ENCODE measurements at regions not wholly inside any gene's neighbourhood (a gene's known extent, or its start where the extent isn't known, plus 50 kb on each side); places are given as distances from the start of the nearest gene placed in this dataset.
A peak's percentile ranks its signal among the peaks of the same experiment; 100 is the strongest.

DNA sequence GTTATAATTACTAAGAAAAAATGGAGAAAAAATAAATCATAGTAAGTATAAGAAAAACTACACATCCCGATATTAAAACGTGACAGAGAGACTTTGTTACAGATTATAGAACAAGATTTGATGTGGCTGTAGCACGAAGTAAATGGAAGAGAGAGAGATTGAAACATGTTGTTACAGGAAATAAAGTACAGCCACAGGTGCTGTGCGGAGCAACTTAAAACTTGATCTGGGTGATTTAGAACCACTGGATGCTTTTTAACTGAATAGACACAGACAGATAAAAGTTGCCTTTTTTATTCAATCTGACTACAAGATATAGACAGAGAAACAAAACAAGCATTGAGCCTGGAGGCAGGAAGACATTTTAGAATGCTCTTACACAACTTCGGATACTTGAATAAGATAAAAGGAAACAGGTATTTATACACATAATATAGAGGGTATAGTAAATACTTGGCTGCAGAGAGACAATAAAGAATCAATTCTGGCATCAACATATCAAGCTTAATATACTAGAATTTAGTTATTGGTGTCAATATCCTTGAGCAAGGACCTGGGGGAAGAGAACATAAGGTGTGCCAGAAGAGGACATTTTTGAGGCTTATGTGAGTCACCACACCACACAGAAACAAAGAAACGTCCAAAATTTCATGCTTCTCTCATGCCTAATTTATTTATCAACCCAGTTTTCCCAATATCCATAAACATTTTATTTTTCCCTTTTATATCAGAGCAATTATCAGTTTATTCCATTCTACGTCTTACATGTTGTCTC is 548.5 kb downstream of the SLITRK1 start:
- no peak for DNase-seq (ENCODE audit: low read depth)

DNA sequence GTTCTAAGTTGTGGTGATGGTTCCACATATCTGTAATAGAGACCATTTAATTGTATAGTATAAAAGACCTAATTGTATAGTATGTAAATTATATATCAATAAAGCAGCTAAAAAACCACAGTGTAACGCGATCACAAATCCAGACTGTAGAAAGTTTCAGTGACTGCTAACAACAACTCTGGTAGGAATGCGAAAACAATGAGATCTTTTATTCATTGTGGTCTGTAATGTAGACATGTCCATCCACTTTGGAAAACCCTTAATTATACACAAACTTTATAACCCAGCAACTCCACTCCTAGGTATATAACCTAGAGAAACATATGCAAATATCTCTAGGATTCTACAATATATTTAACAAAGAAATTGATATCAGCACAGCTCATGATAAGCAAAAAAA is 549.5 kb downstream of the SLITRK1 start:
- DNase-seq (ENCODE audit: low read depth): no peak

DNA sequence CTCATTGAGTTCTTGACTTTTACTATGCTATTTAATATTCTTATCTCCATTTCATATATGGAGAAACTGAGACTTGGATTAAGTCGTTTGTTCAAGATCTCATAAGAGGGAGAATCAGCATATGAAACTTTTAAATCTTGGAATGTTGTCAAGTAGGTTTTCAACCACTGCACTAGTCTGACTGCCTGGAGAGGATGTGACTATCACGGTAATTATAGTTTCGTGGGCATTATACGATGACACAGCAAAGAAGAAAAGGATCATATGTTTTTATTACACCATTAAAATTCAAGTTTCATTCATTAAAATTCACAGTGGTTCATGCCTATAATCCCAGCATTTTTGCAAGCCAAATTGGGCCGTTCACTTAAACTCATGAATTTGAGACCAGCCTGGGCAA is 555.2 kb downstream of the SLITRK1 start:
- DNase-seq (ENCODE audit: low read depth): peak; percentile 27

DNA sequence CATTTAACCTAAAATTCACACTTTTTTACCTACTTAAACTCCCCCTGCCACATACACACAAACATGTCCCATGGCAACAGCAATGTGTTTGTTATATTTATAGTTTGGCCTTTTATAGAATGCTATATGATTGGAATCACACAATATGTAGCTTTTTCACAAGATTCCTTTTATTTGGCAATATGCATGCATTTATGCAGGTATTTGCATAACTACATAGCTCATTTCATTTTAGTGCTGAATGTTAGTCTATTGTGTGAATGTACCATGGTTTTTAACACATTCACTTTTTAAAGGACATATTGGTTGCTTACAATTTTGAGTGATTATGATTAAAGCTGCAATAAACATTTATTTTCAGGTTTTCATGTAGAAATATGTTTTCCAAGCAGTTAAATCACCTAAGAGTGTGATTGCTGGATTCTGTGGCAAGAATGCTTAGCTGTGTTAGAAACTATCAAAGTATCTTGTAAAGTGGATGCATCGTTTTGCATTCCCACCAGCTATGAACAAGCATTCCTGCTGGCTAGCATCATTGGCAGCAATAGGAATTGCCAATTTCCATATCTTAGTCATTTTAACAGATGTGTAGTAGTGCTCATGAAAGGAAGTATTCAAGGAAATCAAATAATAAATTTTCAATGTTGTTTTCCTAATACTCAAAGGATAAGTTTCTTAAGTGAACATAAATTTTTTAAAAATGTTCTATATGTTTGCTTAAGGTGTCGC is 557.0 kb downstream of the SLITRK1 start:
- DNase-seq (ENCODE audit: low read depth): peak; percentile 83

DNA sequence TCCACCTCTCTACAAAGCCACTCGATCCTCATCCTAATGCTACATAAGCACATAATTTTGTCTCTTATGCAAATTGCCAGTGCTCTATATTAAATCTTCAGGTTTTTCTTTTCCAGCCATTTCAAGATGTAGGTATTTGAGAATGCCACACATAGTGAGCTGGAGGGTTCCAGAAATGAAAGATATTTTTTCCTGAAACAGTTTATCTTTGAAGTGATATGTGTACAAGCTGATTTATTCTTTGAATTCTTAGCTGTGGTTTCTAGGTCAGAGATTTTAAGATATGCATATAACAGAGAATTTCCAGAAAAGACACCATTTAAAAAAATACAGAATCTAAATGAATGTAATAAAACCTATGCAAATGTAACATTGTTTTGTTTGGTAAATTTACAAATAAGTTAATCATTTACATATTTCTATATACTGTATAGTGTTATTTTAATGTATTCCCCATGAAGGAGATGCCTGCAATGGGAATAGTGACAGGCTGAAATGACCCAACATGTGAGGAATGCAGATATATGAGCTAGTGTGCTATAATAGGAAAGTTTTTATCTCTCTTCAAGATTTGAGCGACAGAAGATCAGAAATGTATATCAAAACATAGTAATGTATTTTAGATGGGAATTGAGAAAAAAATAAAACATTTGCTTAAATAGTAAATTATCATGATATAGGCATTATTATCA is 570.2 kb downstream of the SLITRK1 start:
- peak; percentile 66 for DNase-seq (ENCODE audit: low read depth)

DNA sequence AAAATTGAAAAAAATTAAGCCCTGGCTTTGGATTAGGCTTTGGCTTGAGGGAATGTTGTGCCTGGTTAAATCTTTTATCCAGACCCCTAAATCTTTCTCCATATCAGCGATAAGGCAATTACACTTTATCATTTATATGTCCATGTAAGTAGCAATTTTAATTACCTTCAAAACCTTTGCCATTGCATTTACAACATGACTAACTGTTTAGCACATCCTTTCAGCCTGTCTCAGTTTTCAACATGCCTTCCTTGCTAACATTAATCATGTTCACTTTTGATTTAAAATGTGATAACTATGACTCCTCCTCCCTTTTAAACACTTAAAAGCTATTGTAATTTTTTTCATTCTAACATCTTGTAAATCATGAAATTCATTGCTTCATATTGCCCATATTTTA is 583.7 kb downstream of the SLITRK1 start:
- peak; percentile 22 for DNase-seq (ENCODE audit: low read depth)

DNA sequence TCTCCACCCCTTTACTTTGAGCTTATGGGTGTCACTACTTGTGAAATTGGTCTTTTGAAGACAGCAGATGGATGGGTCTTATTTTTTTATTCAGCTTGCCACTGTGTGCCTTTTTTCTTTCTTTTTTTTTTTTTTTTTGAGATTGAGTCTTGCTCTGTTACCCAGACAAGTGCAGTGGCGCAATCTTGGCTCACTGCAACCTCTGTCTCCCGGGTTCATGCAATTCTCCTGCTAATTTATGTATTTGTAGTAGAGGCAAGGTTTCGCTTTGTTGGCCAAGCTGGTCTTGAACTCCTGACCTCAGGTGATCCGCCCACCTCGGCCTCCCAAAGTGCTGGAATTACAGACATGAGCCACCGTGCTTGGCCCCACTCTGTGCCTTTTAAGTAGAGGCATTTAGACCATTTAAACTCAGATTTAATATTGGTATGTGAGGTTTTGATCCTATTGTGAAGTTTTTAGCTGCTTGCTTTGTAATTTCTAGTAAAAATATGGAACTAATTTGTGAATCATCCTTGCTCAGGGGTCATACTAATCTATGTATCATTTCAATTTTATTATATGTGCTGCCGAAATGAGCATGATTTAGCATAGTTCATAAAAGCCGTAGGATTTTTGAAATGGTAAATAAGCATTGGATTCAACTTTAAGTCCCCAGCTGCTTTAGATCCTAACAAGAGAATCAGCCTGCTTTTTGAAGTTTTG is 584.5 kb downstream of the SLITRK1 start:
- no peak for DNase-seq (ENCODE audit: low read depth)

DNA sequence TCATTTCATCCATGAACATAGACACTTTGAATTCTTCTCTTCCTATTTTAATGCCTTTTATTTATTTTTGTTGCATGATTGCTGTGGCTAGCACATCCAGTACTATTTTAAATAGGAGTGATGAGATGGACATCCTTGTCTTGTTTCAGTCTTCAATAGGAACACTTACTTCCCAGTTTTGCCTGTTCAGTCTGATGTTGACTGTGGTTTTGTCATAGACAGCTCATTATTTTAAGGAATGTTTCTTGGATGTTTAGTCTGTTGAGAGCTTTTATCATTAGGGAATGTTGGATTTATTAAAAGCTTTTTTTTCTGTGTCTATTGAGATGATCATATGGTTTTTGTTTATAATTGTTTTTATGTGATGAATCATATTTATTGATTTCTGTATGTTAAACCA is 586.6 kb downstream of the SLITRK1 start:
- peak; percentile 67 for DNase-seq (ENCODE audit: low read depth)

DNA sequence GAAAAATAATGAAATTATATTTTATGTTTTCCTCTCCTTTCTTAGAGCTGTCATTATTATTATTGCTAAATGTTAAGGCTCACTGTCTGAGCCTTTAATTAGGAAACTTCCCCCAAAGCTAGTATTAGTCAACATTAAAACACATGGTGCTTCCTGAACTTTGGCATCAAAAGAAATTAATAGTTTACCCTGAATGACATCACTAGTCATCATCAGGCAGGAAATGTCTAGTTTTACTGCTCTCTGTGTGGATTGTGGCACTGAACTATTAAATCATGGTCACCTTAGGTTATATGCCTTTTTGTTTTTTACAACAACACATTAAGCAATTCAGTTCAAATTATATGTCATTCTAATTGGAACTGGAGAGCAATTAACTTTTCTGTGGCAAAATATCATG is 595.5 kb downstream of the SLITRK1 start:
- DNase-seq (ENCODE audit: low read depth): peak; percentile 63

DNA sequence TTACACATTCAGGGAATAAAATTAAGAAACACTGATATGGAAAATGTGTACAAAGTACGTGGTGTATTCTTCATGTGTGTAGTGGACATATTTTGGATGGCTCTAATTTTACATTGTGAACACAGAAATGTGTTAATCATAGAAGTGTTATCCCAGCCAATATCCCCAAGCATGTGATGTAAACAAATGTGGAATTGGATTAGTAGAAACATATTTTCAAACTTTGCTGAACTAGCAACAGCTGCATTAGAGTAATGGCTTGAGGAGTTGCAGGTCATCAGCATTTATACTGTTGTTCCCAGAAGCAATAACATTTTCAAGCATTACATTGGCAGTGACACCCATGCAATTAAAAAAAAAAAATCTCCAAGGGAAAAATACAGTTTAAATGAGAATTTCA is 600.6 kb downstream of the SLITRK1 start:
- no peak for DNase-seq (ENCODE audit: low read depth)

DNA sequence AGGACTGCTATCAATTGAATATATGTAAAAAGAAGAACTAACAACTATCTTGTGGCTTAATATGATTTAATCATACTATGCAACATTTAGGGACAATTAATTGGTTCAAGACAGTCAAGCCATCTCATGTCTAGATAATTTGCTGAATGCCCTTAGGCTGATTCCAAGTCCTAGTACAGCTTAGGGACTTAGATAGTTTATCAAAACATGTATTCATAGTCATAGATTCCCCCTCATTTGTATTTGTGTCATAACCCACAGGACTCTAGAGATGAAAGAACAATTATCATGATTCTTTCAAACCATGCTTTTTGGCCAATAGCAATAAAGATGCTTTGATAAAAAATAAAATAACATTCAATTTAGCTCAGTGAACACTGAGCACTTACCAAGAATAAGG is 607.6 kb downstream of the SLITRK1 start:
- DNase-seq (ENCODE audit: low read depth): peak; percentile 51

DNA sequence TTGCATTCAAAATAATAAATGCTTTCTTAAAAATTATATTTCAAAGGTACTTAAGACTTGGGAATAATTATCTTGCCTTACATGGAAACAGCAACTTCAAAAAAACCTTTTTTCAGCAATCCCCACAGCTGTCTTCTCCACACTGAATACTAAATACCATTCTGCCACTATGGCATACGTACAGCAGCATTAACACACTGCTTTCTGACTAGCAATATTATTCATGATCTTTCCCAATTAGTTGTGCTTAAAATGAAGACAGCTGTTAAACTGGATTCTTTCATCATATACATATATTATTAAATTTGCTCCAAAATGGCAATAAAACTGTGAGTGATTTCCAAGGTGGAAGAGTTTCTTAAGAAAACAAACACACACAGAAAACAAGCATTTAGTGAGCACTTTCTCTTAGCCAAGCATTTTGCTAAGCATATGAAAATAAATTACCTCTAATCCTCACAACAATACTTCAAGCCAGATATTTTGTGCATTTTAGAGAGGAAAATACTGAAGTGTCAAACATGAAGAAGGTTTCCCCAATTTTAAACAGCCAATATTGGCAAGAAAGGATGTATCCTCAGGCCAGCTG is 609.5 kb downstream of the SLITRK1 start:
- DNase-seq (ENCODE audit: low read depth): no peak

DNA sequence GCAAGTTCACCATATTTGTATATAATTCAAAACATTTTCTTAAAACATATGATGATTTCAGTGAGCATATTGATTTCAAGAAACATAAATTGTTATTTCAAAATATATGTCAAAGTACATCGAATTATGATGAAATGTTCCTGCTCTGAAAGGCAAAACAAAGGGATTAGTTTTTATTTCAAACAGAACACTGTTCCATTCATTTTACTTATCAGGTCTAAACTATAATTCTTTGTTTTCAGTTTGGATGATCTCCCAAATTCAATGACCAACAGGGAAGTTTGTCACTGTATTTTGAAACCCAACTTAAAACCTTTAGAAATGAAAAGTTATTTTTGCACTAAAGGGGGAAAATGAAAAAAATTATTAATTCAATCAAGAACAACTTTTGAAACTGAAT is 610.2 kb downstream of the SLITRK1 start:
- DNase-seq (ENCODE audit: low read depth): no peak

DNA sequence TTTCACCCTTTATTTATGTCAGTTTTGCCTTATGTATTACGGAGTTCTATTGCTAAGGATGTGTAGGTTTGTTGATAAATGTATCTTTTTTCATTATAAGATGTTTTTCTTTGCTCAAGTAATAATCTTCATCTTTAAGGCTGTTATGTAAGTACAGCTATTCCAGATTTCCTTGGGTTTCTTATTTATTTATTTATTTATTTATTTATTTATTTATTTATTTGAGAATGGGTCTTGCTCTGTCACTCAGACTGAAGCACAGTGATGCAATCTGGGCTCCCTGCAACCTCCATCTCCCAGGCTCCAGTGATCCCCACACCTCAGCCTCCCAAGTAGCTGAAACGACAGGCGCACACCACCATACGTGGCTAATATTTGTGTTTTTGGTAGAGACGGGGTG is 617.0 kb downstream of the SLITRK1 start:
- DNase-seq (ENCODE audit: low read depth): no peak

DNA sequence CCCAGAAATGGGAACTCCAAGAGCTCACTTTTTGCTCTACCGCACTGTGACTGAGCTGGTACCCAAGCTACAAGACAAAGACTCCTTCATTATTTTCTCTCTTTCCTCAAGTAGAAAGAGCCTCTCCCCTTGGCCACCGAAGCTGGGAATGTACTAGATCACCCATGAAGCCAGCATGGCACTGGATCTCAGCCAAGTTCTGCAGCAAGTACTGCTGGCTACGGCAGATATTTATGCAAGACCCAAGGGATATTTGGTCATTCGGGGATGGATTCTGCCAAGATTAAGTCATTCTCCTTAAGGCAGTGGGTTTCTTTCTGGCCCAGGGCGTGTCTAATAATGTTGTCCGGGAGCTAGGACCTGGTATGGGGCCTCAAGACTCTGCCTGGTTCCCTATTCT is 633.5 kb downstream of the SLITRK1 start:
- DNase-seq (ENCODE audit: low read depth): no peak

DNA sequence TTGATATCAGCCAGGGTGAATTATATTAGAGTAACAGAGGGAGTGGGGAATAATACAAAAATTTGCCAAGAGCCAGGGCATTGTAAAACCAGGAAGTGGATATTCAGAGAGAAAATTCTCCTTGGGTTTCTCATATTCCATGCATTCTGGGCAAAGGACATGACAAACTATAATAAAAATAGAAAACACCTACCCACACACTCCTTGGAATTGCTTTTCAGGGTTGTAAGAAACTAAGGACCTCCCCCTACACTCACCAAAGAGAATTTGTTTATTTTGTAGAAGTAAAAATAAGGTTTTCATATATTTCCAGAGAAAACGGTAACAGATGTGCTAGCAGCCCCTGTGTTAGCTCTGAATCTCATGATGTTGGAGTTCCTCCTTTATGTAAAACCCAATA is 649.6 kb downstream of the SLITRK1 start:
- peak; percentile 53 for DNase-seq (ENCODE audit: low read depth)

DNA sequence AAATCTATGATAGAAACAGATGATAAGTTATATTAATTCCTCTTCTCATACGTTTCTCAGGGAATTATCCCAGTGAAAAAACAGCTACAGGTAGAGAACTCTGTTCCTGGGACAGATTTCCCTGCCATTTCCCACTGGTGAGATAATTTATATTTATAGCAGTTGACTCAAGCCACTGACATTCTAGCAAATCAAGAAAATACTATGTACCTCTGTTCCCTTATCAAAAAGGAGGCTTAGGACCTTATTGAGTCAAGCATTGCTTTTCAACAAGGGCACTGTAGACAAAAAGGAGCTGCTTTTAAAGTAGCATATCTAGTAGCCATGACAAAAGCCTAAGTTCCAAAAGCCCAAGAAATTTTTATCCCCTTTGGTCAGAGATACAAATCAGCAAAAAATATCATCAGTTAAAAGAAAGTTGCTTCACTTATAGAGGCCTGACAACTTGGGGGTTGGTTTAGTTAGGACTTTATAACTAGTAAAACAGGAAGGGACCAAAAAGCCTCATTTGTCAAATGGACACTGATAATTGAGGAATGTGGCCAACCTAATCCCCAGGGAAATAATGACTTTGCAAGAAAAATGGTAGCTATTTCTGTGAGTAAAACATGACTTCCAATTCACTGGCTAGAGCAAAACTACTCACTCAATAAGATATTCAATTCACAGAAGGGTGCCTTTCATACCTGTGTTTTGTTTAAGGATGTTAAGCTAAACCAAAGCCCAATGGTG is 652.5 kb downstream of the SLITRK1 start:
- peak; percentile 59 for DNase-seq (ENCODE audit: low read depth)

DNA sequence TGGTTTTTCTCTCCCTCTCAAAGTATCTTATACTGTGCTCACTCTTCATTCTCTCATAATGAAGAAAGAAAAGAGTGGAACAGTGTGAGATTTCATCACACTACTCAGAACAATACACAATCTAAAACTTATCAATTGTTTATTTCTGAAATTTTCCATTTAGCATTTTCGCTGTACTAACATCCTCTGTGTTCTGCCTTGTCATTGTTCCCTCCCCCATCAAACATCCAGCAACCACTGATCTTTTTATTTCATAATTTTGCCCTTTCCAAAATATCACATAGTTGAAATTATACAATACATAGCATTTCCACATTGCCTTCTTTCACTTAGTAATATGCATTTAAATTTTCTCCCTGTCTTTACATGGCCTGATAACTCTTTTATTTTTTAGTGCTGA is 658.7 kb downstream of the SLITRK1 start:
- DNase-seq (ENCODE audit: low read depth): no peak

DNA sequence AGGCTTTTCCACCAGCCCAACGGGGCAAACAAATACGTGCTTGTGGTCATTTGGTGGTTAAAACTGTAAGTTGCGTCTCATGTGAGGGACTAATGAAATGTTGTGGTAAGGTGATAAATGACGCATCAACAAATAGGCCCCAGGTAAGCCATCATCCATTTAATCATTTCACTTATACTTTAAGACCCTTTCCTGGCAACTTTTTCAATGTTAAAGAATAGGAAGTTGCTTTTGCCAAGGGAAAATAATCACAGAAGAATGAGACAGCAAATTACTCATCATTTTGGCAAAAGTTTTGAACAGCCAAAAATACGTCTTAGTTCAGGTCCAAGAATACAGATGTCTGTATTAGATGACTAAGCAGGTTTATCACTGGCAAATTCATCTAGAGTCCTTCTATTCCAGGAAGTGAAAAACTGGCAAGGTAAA is 660.4 kb downstream of the SLITRK1 start:
- peak; percentile 89 for DNase-seq (ENCODE audit: low read depth)

DNA sequence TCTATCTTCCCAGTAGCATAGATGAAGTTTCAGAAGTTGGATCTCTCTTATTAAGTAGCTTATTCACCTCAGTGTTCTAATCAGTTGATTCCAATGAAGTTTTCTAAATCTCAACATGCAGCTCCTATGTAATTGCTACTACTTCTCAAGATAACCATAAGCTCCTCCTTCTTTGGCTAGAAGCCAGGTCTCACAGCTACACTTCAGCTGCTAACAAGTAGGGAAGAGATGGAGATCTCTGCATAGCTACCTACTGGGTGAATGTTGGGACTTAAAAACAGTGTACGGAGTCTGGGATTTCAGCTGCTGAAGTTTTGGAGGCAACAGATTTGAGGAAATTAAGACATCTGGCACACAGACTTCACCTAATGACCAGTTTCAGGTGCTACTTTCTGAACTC is 661.0 kb downstream of the SLITRK1 start:
- DNase-seq (ENCODE audit: low read depth): peak; percentile 31

DNA sequence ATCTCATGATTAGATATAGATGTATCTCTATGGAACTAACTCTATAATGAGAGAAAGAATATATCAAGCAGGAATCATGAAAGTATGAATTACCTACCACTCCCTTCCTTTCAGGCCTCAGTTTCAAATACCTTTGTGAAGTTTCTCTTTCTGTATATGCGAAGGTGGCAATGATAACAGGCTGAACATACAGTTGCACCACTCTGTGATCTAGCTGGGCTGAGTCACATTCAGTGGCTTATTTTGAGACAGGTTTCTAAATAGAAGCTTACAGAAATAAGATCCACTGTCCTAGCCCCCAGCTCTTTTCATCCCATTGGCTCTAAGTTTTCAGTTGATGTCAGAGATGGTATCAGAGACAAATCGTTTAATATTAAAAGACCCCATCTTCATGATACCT is 662.0 kb downstream of the SLITRK1 start:
- no peak for DNase-seq (ENCODE audit: low read depth)
